H1 (cell line): ENCODE measurements at regions not wholly inside any gene's neighbourhood (a gene's known extent, or its start where the extent isn't known, plus 50 kb on each side); places are given as distances from the start of the nearest gene placed in this dataset.

Experiments used
- CHD7 ChIP-seq: fragments of 300-600 bp; sonication (generic); IDR thresholded peaks from 2 replicates; pipeline ENCODE4 v1.7.1; 2012; ENCODE audit warnings: low read length, moderate library complexity, mild to moderate bottlenecking, inconsistent platforms; ENCODE audit not compliant: insufficient replicate concordance
- EP300 ChIP-seq, 2 experiments: IDR thresholded peaks; 1 replicate in 1 of 2; 2 replicates in 1 of 2; pipeline ENCODE4 v1.6.1; 2011 to 2012; ENCODE audit warnings: low read depth in 2 of 2, low read length in 2 of 2, mild to moderate bottlenecking in 2 of 2, borderline replicate concordance in 1 of 2, inconsistent platforms in 1 of 2, moderate library complexity in 1 of 2
- KDM4A ChIP-seq: IDR thresholded peaks from one replicate; pipeline ENCODE4 v1.7.1; 2012; ENCODE audit warnings: low read depth, mild to moderate bottlenecking, moderate library complexity, low read length, inconsistent platforms; ENCODE audit not compliant: severe bottlenecking
- SAP30 ChIP-seq: fragments of 300-600 bp; sonication (generic); IDR thresholded peaks from 2 replicates; pipeline ENCODE4 v1.7.1; 2012; ENCODE audit warnings: low read length, moderate library complexity, mild to moderate bottlenecking, inconsistent platforms; ENCODE audit not compliant: insufficient read depth, insufficient replicate concordance
- TAF7 ChIP-seq: optimal IDR thresholded peaks from 2 replicates; pipeline ENCODE3; 2011; ENCODE audit warnings: low read depth, mild to moderate bottlenecking, inconsistent platforms, low read length, moderate library complexity, borderline replicate concordance
- TBP ChIP-seq: IDR thresholded peaks from 2 replicates; pipeline ENCODE4 v1.6.1; 2011; ENCODE audit warnings: low read depth, low read length, improper control_type of control experiment
- TCF12 ChIP-seq: IDR thresholded peaks from 2 replicates; pipeline ENCODE4 v1.6.1; 2011; ENCODE audit warnings: low read depth, mild to moderate bottlenecking, low read length

- TF ChIP-seq CHD7 (no peak), TCF12 (no peak), TBP (no peak), KDM4A (no peak), EP300 (IDR thresholded peaks at IDR 0.05; ENCODE audit: borderline replicate concordance in 1 of 2, low read depth in 2 of 2, low read length in 2 of 2) (no peak), TAF7 (no peak), SAP30 (no peak)
These were observed 158.4 kb upstream of the CSNK1A1L start (continued) for GRCh38 chr13:37263871-37264270.
